GM19468 (cell line): ENCODE measurements at regions not wholly inside any gene's neighbourhood (a gene's known extent, or its start where the extent isn't known, plus 50 kb on each side); places are given as distances from the start of the nearest gene placed in this dataset.
"Not testable (repeated sequence)": the region's sequence is repeated elsewhere in the genome, so short reads cannot be mapped to it uniquely, and the experiment has no call there.

ENCODE experiments used
- ATAC-seq: cut with Tn5 transposase; IDR thresholded peaks from one replicate; pipeline ENCODE4 v1.9.1; 2021; ENCODE audit warnings: mild to moderate bottlenecking, moderate library complexity, moderate number of reproducible peaks; ENCODE audit not compliant: unreplicated experiment; ENCODE audit errors: extremely low read depth

DNA sequence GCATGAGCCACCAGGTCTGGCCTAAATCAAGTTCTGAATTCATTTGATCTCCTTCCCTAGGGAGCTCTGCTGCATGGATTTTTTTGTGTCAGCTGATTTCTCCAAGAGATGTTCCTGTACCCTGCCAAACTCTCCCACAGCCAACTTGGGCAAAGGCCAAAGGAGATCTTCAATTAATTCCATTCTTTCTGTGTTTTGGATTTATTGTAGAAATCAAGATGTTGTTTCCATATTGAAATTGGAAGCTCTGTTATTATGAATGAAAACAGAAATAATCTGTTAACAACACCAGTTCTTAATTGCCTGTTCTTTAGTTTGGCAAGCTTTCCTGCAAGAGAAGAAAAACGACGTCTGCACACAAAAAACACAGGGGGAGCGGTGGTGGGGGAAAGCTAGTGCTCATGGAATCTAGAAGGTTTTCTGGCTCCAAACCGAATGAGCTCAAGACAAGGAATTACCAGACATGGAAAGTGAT, 86.5 kb upstream of the ABCC4 start:
- ATAC-seq: no peak

- no peak for ATAC-seq
Observed at GRCh38 chr13:95388420-95389079, 87.3 kb upstream of the ABCC4 start.

DNA sequence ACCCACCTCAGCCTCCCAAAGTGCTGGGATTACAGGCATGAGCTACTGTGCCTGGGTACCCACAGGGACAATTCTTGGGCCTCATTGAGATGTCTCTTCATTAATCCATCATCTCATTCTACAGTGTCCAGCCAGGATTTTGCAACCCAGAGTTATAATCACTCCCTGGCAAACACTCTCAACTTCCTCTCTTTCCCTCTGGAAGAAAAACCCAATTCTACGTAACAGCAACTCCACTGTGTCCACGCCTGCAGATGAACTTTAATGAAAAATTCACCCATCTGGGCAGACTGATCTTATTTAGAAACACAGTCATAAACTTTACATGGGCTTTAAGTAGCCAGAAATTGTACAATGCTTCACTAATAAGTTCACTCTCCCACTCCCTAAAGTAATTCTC, 90.1 kb upstream of the ABCC4 start:
- ATAC-seq: no peak

- ATAC-seq: no peak
Observed at GRCh38 chr13:95391785-95392184, 90.5 kb upstream of the ABCC4 start.

- ATAC-seq: no peak
Observed at GRCh38 chr13:95392597-95392996, 91.3 kb upstream of the ABCC4 start.

GRCh38 chr13:95403349-95404140, 102.3 kb upstream of the ABCC4 start:
- no peak for ATAC-seq

GRCh38 chr13:95404141-95404882, 103.1 kb upstream of the ABCC4 start:
- ATAC-seq: peak; percentile 82

DNA sequence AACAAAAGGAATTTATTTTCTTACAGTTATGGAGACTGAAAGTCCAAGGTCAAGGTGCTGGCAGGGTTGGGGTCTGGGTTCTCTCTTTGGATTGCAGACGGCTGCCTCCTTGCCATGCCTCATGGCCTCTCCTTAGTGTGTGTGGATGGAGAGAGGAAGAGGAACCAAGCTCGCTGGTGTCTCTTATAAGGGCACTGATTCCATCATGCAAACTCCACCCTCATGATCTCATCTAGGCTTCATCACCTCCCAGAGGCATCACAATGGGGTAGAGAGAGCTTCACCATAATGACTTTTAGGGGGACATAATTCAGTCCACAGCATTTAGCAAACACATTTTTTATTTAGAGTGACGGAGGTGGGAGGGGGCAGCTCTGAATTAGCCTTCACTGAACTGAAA, 104.9 kb upstream of the ABCC4 start:
- ATAC-seq: no peak

- ATAC-seq: no peak
Observed at GRCh38 chr13:95411428-95412040, 110.3 kb upstream of the ABCC4 start.

GRCh38 chr13:95418946-95419345, 117.7 kb upstream of the ABCC4 start:
- ATAC-seq: no peak

DNA sequence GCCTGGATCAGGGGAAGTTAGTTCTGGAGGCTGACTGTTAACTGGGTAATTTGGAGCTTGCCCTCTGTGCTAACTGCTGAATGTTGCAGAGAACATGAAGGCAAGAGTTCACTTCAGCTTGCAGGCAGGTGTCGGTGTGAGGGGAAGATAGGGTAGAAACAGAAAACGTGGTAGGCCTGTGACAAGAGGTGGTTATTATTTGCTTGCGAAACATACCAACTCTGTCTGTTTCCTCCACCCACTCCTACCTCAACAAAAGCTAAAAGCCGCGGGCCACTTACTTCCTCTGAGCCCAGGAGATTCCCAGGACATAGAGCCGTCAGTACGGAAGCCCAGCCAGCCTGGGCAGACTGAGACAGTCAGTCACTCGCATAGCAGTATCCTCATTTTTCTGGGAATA, 119.2 kb upstream of the ABCC4 start:
- no peak for ATAC-seq

DNA sequence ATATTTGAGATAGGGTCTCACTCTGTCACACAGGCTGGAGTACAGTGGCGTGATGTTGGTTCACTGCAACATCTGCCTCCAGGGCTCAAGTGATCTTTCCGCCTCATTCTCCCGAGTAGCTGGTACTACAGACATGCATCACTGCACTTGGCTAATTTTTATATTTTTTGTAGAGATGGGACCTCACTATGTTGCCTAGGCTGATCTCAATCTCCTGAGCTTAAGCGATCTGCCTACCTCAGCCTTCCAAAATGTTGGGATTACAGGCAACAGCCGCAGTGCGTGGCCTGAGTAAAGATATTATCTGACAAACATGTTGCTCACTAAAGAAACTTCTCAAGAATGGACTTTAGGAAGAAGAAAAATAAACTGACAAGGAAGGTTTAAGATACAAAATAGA, 125.4 kb upstream of the ABCC4 start:
- no peak for ATAC-seq

DNA sequence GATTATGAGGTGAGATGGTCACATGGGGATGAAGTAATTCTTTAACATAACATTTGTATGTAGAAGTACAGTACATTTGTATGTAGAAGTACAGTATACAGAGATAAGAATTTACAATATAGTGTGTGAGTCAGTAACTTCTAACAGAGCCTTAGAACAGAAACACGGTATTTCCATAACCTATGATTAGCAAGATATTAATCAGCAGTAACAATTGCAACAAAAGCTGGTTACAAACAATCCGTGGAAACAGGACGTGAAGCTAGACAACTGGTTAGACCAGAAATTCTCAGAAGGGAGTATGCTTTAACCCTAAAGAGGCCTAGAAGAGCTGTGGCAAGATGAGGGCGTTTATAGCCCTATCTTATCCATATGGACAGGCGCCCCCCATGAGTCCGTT, 122.0 kb upstream of the CLDN10 start:
- not testable (repeated sequence) for ATAC-seq

GRCh38 chr13:95432141-95432540, 120.4 kb upstream of the CLDN10 start:
- no peak for ATAC-seq

DNA sequence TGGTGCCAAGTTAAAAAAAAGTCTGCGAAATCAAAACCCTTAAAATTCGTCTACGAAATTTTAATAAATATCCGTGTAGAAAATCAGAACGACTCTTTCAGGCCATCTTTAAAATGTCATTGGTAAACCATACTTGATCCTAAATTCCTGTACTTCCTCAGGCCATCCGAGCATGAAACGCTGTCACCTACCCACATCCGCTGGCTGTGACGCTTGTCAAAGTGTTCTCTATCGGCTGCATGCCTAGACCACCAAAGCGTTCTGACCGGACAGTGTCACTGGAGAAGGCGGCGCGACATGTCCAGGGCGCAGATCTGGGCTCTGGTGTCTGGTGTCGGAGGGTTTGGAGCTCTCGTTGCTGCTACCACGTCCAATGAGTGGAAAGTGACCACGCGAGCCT, 119.0 kb upstream of the CLDN10 start:
- no peak for ATAC-seq

DNA sequence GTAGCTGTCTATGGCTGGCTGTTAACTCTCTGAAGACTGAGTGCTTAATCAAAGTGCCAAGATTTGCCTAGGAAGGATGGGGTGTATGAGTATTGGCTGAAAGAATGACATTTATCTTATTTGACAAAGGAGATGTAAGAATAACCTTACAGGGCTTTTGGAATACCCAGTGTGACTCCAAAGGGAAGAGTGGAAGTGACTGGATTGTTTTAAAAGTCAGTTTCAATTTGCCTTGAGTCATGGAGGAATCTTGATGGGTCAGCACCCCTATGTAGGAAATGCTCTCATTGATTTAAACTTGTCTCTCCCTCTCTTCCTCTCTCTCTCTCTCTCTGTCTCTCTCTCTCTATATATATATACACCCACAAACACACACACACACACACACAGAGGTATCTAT, 118.4 kb upstream of the CLDN10 start:
- ATAC-seq: no peak

DNA sequence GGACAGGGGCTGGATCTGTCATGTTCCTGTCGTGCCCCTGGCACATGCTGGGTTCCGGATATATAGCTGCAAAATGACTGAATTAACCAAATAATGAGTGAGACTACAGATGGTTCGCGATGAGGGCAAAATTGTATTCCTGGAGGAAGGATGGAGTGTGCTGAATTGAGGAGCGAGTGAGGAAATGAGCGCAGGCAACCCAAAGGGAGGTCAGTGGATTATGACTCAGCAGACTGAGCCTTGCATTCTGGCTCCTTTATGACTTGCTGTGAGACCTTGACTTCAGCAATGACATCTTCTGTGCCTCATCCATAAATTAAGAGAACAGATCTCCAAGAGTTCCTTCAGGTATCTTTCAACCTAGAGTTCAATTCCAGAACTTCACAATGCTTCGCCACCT, 115.0 kb upstream of the CLDN10 start:
- ATAC-seq: no peak

- no peak for ATAC-seq
Observed at GRCh38 chr13:95438297-95438696, 114.2 kb upstream of the CLDN10 start.

- ATAC-seq: no peak
Observed at GRCh38 chr13:95440441-95441088, 112.0 kb upstream of the CLDN10 start.

GRCh38 chr13:95441326-95441725, 111.2 kb upstream of the CLDN10 start:
- no peak for ATAC-seq
